NCI-H2196 (cell line): ENCODE measurements at regions not wholly inside any gene's neighbourhood (a gene's known extent, or its start where the extent isn't known, plus 50 kb on each side); places are given as distances from the start of the nearest gene placed in this dataset.

Source experiments
- DNase-seq: peaks from one replicate; lab custom pipeline; 2025; ENCODE audit not compliant: unreplicated experiment; lab: John Stamatoyannopoulos, UW

GRCh38 chr3:171955598-171955997, 83.8 kb upstream of the FNDC3B start:
- no peak for DNase-seq

- no peak for DNase-seq
These were observed 83.1 kb upstream of the FNDC3B start for GRCh38 chr3:171956181-171956683.

DNA sequence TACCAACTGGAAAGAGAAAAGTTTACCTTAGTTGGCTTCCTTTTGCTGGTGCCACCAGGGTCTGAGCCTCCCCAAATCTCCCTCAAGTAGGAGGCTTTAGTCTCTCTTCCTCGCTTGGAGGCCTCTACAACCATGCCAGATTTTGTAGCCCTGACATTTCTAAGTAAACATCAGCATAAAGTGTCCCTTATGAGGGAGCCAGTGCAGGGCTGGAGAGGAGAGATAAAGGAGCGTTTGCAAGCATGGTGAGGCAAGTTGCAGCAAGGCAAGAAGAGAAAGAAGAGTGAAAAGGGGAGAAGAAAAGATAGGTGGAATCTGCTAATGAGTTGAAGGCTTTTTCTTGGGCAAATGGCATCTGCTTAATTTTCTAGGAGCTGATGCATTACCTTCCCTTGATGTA, 82.7 kb upstream of the FNDC3B start:
- DNase-seq: no peak

GRCh38 chr3:171959532-171960089, 79.8 kb upstream of the FNDC3B start:
- DNase-seq: no peak

- DNase-seq: no peak
These were observed 79.2 kb upstream of the FNDC3B start for GRCh38 chr3:171960159-171960558.

DNA sequence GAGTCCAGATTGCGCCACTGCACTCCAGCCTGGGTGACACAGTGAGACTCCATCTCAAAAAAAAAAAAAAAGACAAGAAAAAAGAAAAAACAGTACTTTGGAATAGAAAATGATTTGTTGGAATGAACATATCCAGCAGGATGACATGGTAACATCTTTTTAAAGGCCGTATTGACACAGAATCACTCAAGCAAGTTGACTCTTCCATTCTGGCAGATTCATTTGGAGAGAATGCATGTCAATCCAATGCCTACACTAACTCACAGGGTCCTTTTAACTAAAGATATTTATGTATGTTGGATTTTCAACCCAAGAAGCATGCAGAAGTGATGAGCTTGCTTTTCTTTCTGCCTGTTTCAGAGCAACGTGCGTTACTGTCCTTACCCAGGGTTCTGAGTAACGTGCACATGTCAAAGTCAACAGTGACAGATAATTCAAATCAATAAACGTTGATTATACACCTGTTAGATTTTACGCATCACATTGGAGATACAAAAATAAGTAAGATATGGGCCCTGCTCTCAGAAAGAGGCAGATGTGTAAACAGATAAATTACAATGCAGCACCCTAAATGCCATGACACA, 77.1 kb upstream of the FNDC3B start:
- DNase-seq: no peak

DNA sequence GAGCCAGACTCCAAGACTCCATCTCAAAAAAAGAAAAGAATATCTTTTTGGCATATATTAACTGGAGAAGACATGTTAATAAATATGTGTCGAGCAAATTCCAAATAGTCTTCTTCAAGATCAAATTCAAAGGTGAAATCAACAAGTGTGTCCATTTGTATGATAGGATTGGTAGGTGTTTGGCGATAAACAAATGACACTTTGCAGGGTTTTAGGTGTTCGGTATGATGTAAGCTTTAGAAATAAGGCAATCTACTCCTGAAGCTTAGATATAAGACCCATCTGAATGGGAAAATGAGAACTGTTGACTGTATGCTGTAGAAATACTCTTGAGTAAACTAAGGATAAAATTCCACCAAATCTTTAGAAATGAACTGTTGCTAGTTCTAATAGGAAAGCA, 75.8 kb upstream of the FNDC3B start:
- DNase-seq: no peak

DNA sequence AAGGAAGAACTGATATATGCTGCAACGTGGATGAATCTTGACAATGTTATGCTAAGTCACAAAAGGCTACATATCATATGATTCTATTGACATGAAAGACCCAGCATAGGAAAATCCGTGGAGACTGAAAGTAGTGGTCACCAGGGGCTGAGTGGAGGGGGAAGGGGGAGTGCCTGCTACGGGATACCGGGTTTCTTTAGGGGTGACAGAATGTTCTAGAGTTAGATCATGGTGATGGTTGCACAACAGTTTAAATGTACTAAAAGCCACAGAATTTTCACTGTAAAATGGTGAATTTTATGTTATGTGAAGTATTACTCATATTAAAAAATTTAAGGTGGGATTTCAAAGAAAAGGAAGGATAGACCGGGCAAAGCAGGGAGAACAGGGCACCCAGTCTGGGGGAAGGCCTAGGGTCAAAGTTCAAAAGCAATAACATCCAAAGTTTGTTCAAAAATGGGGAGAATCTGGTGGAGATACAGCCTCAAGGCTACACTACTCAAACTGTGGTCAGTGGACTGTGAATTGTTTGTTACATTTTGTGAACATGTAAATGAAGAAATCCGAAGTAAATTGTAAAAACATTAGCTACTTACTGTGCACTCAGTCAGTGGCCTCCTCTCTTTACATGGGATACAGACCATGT, 74.2 kb upstream of the FNDC3B start:
- DNase-seq: no peak

DNA sequence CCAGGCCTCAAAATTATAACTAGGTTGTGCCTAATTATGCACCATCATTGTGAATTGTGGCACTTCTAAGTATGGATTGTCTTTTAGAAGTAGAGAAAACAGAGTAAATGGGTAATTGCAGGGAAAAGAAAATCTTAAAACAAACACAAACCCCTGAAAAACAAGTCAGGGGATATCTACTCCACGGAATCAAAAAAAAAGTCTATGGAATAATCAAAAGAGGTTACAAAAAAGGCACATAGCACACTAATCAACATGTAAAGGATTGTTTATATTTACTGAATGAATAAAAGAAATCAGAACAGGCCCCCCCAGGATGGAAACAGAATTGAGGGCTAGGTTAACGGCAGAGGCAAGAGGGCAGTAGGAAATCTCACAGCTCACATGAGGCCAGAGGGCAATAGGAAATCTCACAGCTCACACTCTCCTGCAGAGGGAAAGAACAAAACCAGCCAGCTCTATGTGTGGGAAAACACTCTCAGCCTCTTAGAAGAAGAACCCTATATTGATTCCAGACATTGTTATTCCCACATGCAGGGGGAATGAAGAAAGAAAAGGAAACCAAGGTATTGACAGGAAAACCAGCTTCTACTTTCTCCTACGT, 72.7 kb upstream of the FNDC3B start:
- DNase-seq: no peak

GRCh38 chr3:171967137-171967783, 72.1 kb upstream of the FNDC3B start:
- DNase-seq: no peak

DNA sequence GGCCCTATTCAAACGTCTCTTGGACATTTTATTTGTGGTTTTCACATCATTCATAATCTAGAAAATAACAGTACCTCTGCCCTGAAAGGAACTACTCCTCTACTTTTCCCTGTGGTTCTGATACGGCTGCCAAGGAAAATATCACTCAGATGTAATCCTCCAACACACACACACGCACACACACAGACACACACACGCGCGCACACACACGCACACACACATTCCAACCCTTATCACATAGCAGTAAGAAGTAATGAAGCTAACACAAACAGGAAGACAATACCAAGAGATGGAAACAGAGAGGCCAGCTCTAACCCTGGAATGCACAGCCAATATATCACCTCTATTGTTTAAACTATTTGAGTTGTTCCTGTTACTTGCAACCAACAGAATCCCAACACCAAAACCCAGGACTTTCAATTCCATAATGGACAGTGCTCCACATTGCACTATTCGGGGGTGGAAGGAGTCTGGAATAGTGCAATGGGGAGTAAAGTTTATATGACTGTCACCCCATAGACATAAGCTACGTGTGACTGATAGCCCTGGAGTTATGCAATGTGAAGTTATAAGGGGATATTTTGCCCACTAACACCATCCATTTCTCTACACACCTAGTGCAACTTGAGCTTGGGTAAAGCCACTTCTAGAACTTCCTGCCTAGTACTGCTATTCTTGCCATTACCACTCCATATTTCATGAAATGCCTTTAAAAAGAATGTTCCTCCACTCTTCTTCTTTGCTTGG, 71.3 kb upstream of the FNDC3B start:
- DNase-seq: no peak

- no peak for DNase-seq
These were observed 69.0 kb upstream of the FNDC3B start for GRCh38 chr3:171970301-171970788.

DNA sequence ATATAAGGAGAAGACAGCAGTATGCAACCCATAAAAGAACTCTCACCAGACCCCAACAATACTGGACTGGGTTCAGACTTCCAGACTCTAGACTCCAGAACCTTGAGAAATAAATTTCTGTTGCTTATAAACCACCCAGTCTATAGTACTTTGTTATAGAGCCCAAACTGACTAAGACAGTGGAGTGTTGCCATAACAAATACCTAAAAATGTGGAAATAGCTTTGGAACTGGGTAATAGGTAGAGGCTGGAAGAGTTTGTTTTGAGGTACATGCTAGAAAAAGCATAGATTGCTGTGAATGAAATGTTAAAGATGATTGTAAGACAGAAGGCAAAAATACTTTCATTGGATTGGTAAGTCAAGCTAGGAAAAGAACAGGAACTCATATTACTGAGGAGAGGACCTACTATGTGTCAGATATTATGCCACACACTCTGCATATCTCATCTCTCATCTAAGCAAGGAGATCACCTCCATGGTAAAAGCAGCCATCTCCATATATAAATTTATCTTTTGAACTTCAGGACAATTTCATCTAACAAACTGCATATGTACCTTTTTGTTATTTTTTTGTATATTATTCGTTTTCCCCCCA, 67.4 kb upstream of the FNDC3B start:
- no peak for DNase-seq

- no peak for DNase-seq
These were observed 66.5 kb upstream of the FNDC3B start for GRCh38 chr3:171972871-171973348.

DNA sequence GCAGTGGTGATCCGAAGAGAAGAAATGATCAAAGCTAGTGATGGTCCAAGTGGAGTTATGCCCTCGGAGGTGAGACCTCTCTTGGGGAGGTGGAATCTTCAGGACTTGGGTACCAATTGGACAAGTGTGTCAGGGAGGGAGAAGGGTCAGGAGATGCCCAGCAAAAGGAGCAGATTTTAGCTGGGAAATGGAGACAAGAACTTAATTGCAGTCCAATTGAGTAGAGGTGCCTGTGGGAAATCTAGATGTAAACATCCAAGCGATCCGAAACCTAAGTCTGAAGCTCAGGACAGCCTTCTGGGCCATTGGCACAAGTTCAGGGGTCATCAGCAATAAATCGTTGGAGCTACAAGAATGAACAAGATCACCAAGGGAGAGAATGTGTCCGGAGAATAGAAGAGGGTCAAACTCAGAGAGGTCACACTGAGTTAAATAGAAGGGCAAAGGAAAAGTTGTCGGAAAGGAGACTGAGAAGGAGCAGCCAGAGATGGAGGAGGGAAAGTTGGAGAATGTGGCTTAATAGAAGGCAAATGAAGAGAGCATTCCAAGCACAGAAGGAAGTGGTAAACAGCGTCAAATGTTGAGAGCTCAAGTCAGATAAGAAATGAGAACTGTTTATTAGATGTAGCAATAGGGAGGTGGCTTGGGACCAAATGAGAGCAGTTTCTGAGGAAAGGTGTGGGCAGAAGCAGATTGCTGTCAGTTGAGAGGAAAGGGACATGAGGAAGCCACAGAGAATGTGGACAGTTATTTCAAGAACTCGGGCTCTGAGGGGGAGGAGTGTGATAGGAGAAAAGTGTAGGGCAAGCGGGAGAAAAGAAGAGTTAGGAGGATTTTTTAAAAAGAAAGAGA, 64.2 kb upstream of the FNDC3B start:
- DNase-seq: no peak

DNA sequence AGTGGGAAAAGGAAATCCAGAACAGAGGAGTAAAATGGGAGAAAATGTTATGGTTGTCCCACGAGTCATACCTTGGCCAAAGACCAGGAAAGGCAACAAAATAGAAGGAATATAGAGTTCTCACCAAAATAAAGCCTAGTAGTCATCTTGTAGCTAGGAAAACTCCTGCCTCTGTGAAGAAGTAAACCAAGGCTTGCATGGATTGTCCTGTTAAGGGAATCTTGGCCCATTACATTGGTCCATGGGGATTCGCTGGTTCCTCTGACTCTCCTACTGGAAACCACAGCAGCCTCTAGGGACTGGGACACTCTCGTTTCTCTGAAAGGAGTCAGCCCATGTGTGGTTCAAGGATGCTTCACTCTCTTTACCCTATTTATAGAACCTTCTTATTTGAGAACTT, 62.9 kb upstream of the FNDC3B start:
- DNase-seq: no peak

- DNase-seq: no peak
These were observed 61.9 kb upstream of the FNDC3B start for GRCh38 chr3:171977441-171977840.

DNA sequence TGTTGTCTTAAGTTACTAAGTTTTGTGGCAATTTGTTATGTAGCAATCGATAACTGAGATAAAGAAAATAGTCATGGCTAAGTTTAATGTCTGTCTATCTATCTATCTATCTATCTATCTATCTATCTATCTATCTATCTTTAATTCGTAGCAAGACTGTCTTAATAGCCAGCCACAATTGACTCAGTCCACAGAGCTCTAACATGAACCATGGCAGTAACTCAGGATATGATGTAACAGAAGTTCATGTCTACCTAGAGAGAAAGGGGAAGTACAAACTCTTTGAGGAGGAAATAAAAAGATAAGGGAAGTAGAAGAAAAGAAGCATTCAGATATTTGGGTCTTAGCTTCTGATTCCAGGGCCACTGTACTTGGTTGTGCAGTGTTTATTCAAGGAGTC, 61.5 kb upstream of the FNDC3B start:
- no peak for DNase-seq

GRCh38 chr3:171978390-171978789, 61.0 kb upstream of the FNDC3B start:
- DNase-seq: no peak
